HL-60 (cell line): ENCODE measurements at regions not wholly inside any gene's neighbourhood (a gene's known extent, or its start where the extent isn't known, plus 50 kb on each side); places are given as distances from the start of the nearest gene placed in this dataset.

ENCODE experiments used
- DNase-seq, 2 experiments: peaks; one replicate each; pipeline ENCODE4 v3.0.0-alpha.2; 2010 to 2020; ENCODE audit warnings: low read depth in 1 of 2, low spot score in 1 of 2
- H3K27ac ChIP-seq: fragments of 250-450 bp; sonication (Bioruptor Pico); replicated peaks from 2 replicates; pipeline ENCODE4 v1.5.1; 2020; ENCODE audit warnings: mild to moderate bottlenecking, moderate library complexity
- H3K27me3 ChIP-seq: fragments of 250-450 bp; sonication (Bioruptor Pico); 2 replicates; pipeline ENCODE4 v1.5.1; 2021; ENCODE audit warnings: mild to moderate bottlenecking, moderate library complexity; ENCODE audit not compliant: insufficient read depth, poor library complexity, severe bottlenecking
- H3K4me3 ChIP-seq: replicated peaks from 2 replicates; pipeline ENCODE4 v1.5.1; 2011; ENCODE audit warnings: mild to moderate bottlenecking, control low read depth, low read length; ENCODE audit not compliant: insufficient read depth
- GABPA ChIP-seq: IDR thresholded peaks from 2 replicates; pipeline ENCODE4 v1.6.1; 2012; ENCODE audit warnings: low read depth
- POLR2AphosphoS5 ChIP-seq: IDR thresholded peaks from 2 replicates; pipeline ENCODE4 v1.6.1; 2012; ENCODE audit warnings: low read depth
- SPI1 ChIP-seq: IDR thresholded peaks from 2 replicates; pipeline ENCODE4 v1.6.1; 2012; ENCODE audit warnings: low read depth, mild to moderate bottlenecking, borderline replicate concordance
- TF ChIP-seq, protein P1 (sequence below): IDR thresholded peaks from one replicate; pipeline ENCODE4 v1.5.1; 2011; ENCODE audit warnings: low read length, control low read depth, inconsistent platforms; ENCODE audit not compliant: insufficient read depth
- TF ChIP-seq, protein P2 (sequence below): IDR thresholded peaks from 2 replicates; pipeline ENCODE4 v1.6.1; 2012; ENCODE audit warnings: low read depth; ENCODE audit not compliant: insufficient replicate concordance

DNA sequence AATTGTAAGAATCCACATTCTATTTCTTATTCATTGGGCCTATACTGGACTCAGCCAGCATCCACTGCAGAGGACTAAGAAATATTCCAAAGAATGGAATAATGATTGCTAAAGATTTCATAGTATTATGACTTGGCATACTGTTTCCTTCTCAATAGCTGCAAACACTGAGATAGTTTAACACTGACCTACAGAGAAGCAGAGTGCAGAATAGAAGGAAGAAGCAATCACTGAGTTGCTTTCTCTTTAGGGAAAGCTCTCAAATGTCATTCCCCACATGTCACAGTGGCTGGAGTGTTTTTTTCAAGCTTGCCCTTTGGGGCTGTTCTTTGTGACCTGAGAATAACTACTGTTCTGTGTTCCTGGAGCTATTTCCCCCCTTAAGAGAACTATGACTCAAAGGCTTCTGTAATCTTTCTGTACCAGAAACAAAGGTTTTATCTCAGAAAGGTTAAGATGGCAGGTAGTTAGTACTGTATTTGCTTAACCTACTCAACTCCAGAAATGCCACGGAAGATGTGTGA, 243.6 kb upstream of the LUZP2 start:
- Histone ChIP-seq H3K27me3 (no peaks in the 10 kb centered on the region), H3K27ac (no peak overlapping the region), H3K4me3 (no peak overlapping the region)
- no peak for DNase-seq
- TF ChIP-seq, protein P1, sequence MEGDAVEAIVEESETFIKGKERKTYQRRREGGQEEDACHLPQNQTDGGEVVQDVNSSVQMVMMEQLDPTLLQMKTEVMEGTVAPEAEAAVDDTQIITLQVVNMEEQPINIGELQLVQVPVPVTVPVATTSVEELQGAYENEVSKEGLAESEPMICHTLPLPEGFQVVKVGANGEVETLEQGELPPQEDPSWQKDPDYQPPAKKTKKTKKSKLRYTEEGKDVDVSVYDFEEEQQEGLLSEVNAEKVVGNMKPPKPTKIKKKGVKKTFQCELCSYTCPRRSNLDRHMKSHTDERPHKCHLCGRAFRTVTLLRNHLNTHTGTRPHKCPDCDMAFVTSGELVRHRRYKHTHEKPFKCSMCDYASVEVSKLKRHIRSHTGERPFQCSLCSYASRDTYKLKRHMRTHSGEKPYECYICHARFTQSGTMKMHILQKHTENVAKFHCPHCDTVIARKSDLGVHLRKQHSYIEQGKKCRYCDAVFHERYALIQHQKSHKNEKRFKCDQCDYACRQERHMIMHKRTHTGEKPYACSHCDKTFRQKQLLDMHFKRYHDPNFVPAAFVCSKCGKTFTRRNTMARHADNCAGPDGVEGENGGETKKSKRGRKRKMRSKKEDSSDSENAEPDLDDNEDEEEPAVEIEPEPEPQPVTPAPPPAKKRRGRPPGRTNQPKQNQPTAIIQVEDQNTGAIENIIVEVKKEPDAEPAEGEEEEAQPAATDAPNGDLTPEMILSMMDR = no peak
- TF ChIP-seq POLR2AphosphoS5 (no peak), SPI1 (no peak), GABPA (no peak)
- TF ChIP-seq, protein P2, sequence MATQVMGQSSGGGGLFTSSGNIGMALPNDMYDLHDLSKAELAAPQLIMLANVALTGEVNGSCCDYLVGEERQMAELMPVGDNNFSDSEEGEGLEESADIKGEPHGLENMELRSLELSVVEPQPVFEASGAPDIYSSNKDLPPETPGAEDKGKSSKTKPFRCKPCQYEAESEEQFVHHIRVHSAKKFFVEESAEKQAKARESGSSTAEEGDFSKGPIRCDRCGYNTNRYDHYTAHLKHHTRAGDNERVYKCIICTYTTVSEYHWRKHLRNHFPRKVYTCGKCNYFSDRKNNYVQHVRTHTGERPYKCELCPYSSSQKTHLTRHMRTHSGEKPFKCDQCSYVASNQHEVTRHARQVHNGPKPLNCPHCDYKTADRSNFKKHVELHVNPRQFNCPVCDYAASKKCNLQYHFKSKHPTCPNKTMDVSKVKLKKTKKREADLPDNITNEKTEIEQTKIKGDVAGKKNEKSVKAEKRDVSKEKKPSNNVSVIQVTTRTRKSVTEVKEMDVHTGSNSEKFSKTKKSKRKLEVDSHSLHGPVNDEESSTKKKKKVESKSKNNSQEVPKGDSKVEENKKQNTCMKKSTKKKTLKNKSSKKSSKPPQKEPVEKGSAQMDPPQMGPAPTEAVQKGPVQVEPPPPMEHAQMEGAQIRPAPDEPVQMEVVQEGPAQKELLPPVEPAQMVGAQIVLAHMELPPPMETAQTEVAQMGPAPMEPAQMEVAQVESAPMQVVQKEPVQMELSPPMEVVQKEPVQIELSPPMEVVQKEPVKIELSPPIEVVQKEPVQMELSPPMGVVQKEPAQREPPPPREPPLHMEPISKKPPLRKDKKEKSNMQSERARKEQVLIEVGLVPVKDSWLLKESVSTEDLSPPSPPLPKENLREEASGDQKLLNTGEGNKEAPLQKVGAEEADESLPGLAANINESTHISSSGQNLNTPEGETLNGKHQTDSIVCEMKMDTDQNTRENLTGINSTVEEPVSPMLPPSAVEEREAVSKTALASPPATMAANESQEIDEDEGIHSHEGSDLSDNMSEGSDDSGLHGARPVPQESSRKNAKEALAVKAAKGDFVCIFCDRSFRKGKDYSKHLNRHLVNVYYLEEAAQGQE = no peak

GRCh38 chr11:24264868-24265267, 232.0 kb upstream of the LUZP2 start:
- H3K27ac ChIP-seq = no peak overlapping the region
- no peaks in the 10 kb centered on the region for H3K27me3 ChIP-seq
- DNase-seq = no peak
- TF ChIP-seq POLR2AphosphoS5 = no peak
- TF ChIP-seq, protein P1 = no peak
- TF ChIP-seq, protein P2 = no peak
- no peak for TF ChIP-seq GABPA
- no peak for TF ChIP-seq SPI1
- H3K4me3 ChIP-seq = no peak overlapping the region

GRCh38 chr11:24267014-24267413, 229.8 kb upstream of the LUZP2 start:
- Histone ChIP-seq H3K27ac (no peak overlapping the region), H3K27me3 (no peaks in the 10 kb centered on the region), H3K4me3 (no peak overlapping the region)
- TF ChIP-seq GABPA (no peak), SPI1 (no peak), POLR2AphosphoS5 (no peak)
- TF ChIP-seq, protein P1 = no peak
- TF ChIP-seq, protein P2 = no peak
- DNase-seq = no peak
